ENCODE measurements at regions not wholly inside any gene's neighbourhood (a gene's known extent, or its start where the extent isn't known, plus 50 kb on each side); places are given as distances from the start of the nearest gene placed in this dataset.
"Not testable (repeated sequence)": the region's sequence is repeated elsewhere in the genome, so short reads cannot be mapped to it uniquely, and the experiment has no call there.

DNA sequence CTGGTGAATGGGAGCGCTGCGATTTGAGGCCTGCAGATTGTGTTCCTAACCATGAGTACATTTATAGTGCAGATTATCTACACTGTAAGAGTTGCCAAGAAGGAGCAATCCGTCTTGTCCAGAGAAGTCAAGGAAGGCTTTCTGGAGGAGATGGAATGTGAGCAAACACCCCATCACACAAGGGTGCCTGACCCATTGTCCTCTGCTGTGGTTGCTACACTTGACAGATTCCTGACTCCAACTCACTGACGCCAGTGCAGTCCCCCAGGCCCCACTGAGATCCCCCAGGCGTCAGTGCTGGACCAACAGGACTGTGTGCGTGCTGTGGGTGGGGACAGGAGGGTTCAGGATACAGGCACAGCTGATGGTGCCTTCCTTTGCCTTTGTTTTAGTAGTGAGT lies 135.9 kb upstream of the TPM1 start:
- Histone ChIP-seq H3K9ac (ENCODE audit: low read length) (no peak overlapping the region), H3K79me2 (ENCODE audit: control insufficient read depth, insufficient read depth, low read length) (no peaks in the 10 kb centered on the region), H2AFZ (ENCODE audit: insufficient read depth, low read depth, low read length, poor library complexity, severe bottlenecking) (no peak overlapping the region), H4K20me1 (ENCODE audit: control insufficient read depth, insufficient read depth, low read length, poor library complexity, severe bottlenecking) (no peaks in the 10 kb centered on the region), H3K27ac (ENCODE audit: low read length in 2 of 2) (no peak overlapping the region), H3K4me1 (ENCODE audit: control insufficient read depth in 2 of 2, insufficient read depth in 2 of 2, low read length in 2 of 2) (no peaks in the 10 kb centered on the region), H3K4me3 (ENCODE audit: control extremely low read depth in 1 of 5, extremely low read depth in 1 of 5, insufficient read depth in 1 of 5, low read depth in 2 of 5, low read length in 4 of 5) (no peak overlapping the region), H3K9me3 (ENCODE audit: control extremely low read depth in 1 of 3, control insufficient read depth in 2 of 3, insufficient read depth in 1 of 3, low read length in 2 of 3) (no peaks in the 10 kb centered on the region), H3K27me3 (replicated peaks in 1 of 4; ENCODE audit: control extremely low read depth in 1 of 4, control insufficient read depth in 3 of 4, insufficient read depth in 4 of 4, low read length in 3 of 4) (peaks cover 0 to 6% (median 0%) of the 10 kb centered on the region in 4 experiments), H3K36me3 (replicated peaks in 1 of 2; ENCODE audit: control extremely low read depth in 1 of 2, control insufficient read depth in 1 of 2, extremely low read depth in 1 of 2, insufficient read depth in 2 of 2, low read length in 1 of 2) (no peaks in the 10 kb centered on the region), H3K4me2 (replicated peaks; ENCODE audit: low read depth, low read length, poor library complexity, severe bottlenecking) (no peak overlapping the region)
- Mint-ChIP-seq H3K27me3 (peaks cover 6% of the 10 kb centered on the region), H3K27ac (no peak overlapping the region), H3K4me3 (no peak overlapping the region), H3K4me1 (no peaks in the 10 kb centered on the region), H3K9me3 (ENCODE audit: insufficient read depth) (no peaks in the 10 kb centered on the region)
- intact Hi-C loops (cut with micrococcal nuclease) = no loop called here
- no peak for TF ChIP-seq EZH2 (IDR thresholded peaks at IDR 0.05; ENCODE audit: borderline replicate concordance, insufficient read depth, low read depth, low read length, poor library complexity, severe bottlenecking)
- TF ChIP-seq, protein P1, sequence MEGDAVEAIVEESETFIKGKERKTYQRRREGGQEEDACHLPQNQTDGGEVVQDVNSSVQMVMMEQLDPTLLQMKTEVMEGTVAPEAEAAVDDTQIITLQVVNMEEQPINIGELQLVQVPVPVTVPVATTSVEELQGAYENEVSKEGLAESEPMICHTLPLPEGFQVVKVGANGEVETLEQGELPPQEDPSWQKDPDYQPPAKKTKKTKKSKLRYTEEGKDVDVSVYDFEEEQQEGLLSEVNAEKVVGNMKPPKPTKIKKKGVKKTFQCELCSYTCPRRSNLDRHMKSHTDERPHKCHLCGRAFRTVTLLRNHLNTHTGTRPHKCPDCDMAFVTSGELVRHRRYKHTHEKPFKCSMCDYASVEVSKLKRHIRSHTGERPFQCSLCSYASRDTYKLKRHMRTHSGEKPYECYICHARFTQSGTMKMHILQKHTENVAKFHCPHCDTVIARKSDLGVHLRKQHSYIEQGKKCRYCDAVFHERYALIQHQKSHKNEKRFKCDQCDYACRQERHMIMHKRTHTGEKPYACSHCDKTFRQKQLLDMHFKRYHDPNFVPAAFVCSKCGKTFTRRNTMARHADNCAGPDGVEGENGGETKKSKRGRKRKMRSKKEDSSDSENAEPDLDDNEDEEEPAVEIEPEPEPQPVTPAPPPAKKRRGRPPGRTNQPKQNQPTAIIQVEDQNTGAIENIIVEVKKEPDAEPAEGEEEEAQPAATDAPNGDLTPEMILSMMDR (IDR thresholded peaks at IDR 0.05) = no peak
- ChIA-PET CTCF (no interaction called here), POLR2A (no interaction called here)
- ATAC-seq (ENCODE audit: low read depth) (no peak), DNase-seq (no peak)
- 90% methylated on average over 4 of the region's 6 CpGs for WGBS (ENCODE audit: insufficient coverage)

DNA sequence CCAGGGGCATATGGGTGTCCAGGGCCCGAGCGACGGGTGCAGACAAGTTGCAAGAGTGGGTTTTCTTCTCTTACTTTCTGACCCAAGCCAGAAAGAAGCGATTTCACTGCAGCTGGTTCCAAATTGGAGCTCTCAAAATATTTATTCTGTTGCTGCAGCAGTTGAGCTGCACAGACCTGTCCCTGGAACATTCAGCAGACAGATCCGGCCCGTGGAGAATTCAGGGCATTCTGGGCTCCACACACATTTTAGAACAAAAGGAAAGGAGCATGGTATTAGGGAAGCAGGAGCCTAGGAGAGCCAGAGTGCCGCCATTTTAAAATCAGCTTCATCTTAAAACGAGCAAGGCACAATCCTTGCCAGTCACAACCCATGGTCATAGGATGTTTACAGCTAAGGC lies 135.3 kb upstream of the TPM1 start:
- H4K20me1 ChIP-seq (ENCODE audit: control insufficient read depth, insufficient read depth, low read length, poor library complexity, severe bottlenecking) = no peaks in the 10 kb centered on the region
- Mint-ChIP-seq H3K4me3 (no peak overlapping the region), H3K27ac (no peak overlapping the region), H3K27me3 (peaks cover 6% of the 10 kb centered on the region), H3K4me1 (no peaks in the 10 kb centered on the region), H3K9me3 (ENCODE audit: insufficient read depth) (no peaks in the 10 kb centered on the region)
- 92% methylated on average over 6 of the region's 8 CpGs for WGBS (ENCODE audit: insufficient coverage)
- H2AFZ ChIP-seq (ENCODE audit: insufficient read depth, low read depth, low read length, poor library complexity, severe bottlenecking) = no peak overlapping the region
- no peak overlapping the region for H3K27ac ChIP-seq (ENCODE audit: low read length in 2 of 2)
- ATAC-seq (ENCODE audit: low read depth) = no peak
- TF ChIP-seq, protein P1 (IDR thresholded peaks at IDR 0.05) = no peak
- no peak for TF ChIP-seq EZH2 (IDR thresholded peaks at IDR 0.05; ENCODE audit: borderline replicate concordance, insufficient read depth, low read depth, low read length, poor library complexity, severe bottlenecking)
- no peaks in the 10 kb centered on the region for H3K4me1 ChIP-seq (ENCODE audit: control insufficient read depth in 2 of 2, insufficient read depth in 2 of 2, low read length in 2 of 2)
- ChIA-PET POLR2A (no interaction called here), CTCF (no interaction called here)
- H3K4me3 ChIP-seq (ENCODE audit: control extremely low read depth in 1 of 5, extremely low read depth in 1 of 5, insufficient read depth in 1 of 5, low read depth in 2 of 5, low read length in 4 of 5) = no peak overlapping the region
- H3K36me3 ChIP-seq (replicated peaks in 1 of 2; ENCODE audit: control extremely low read depth in 1 of 2, control insufficient read depth in 1 of 2, extremely low read depth in 1 of 2, insufficient read depth in 2 of 2, low read length in 1 of 2) = no peaks in the 10 kb centered on the region
- no peak for DNase-seq
- no peak overlapping the region for H3K4me2 ChIP-seq (replicated peaks; ENCODE audit: low read depth, low read length, poor library complexity, severe bottlenecking)
- no peaks in the 10 kb centered on the region for H3K9me3 ChIP-seq (ENCODE audit: control extremely low read depth in 1 of 3, control insufficient read depth in 2 of 3, insufficient read depth in 1 of 3, low read length in 2 of 3)
- no peak overlapping the region for H3K9ac ChIP-seq (ENCODE audit: low read length)
- no peaks in the 10 kb centered on the region for H3K79me2 ChIP-seq (ENCODE audit: control insufficient read depth, insufficient read depth, low read length)
- H3K27me3 ChIP-seq (replicated peaks in 1 of 4; ENCODE audit: control extremely low read depth in 1 of 4, control insufficient read depth in 3 of 4, insufficient read depth in 4 of 4, low read length in 3 of 4) = peaks cover 0 to 6% (median 0%) of the 10 kb centered on the region in 4 experiments
- intact Hi-C loops (cut with micrococcal nuclease) = no loop called here

DNA sequence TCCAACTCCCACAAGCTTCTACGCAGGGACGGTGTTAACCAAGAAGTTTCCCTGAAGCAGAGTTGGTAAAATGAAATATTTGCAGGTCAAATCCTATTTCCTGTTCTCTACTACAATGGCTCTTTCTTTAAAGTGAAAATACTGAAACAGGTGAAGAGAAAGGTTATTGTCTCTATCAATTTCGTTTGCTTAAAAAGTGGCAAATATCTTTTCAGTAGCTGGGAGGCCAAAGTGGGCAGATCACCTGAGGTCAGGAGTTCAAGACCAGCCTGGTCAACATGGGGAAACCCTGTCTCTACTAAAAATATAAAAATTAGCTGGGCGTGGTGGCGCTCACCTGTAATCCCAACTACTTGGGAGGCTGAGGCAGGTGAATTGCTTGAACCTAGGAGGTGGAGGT lies 134.2 kb upstream of the TPM1 start:
- H3K27ac ChIP-seq (ENCODE audit: low read length in 2 of 2); H3K4me1 ChIP-seq (ENCODE audit: control insufficient read depth in 2 of 2, insufficient read depth in 2 of 2, low read length in 2 of 2); ATAC-seq (ENCODE audit: low read depth); H3K4me2 ChIP-seq (replicated peaks; ENCODE audit: low read depth, low read length, poor library complexity, severe bottlenecking); H3K9me3 Mint-ChIP-seq (ENCODE audit: insufficient read depth); POLR2A ChIA-PET; H3K9ac ChIP-seq (ENCODE audit: low read length); H2AFZ ChIP-seq (ENCODE audit: insufficient read depth, low read depth, low read length, poor library complexity, severe bottlenecking); H3K79me2 ChIP-seq (ENCODE audit: control insufficient read depth, insufficient read depth, low read length); H3K4me1 Mint-ChIP-seq; H3K27me3 ChIP-seq (replicated peaks in 1 of 4; ENCODE audit: control extremely low read depth in 1 of 4, control insufficient read depth in 3 of 4, insufficient read depth in 4 of 4, low read length in 3 of 4); intact Hi-C loops (cut with micrococcal nuclease); H3K27me3 Mint-ChIP-seq; H3K4me3 Mint-ChIP-seq; H4K20me1 ChIP-seq (ENCODE audit: control insufficient read depth, insufficient read depth, low read length, poor library complexity, severe bottlenecking); H3K27ac Mint-ChIP-seq; H3K36me3 ChIP-seq (replicated peaks in 1 of 2; ENCODE audit: control extremely low read depth in 1 of 2, control insufficient read depth in 1 of 2, extremely low read depth in 1 of 2, insufficient read depth in 2 of 2, low read length in 1 of 2); H3K9me3 ChIP-seq (ENCODE audit: control extremely low read depth in 1 of 3, control insufficient read depth in 2 of 3, insufficient read depth in 1 of 3, low read length in 2 of 3); H3K4me3 ChIP-seq (ENCODE audit: control extremely low read depth in 1 of 5, extremely low read depth in 1 of 5, insufficient read depth in 1 of 5, low read depth in 2 of 5, low read length in 4 of 5); DNase-seq: not testable (repeated sequence)
- WGBS (ENCODE audit: insufficient coverage) = no CpG with 5 or more reads among the region's 5 CpGs
- CTCF ChIA-PET = interaction anchor here (0.7 kb wide), 1 partner anchor 9 kb away, joined by 3 read pairs; no protein-coding TSS in a partner anchor

Data from B cell (primary cell).